Stimulated activated CD4-positive, alpha-beta T cell treated with anti-CD3 and anti-CD28 coated beads, Interleukin-2, amount 100 ng/mL, for 4 hours (primary cell): ENCODE measurements at regions not wholly inside any gene's neighbourhood (a gene's known extent, or its start where the extent isn't known, plus 50 kb on each side); places are given as distances from the start of the nearest gene placed in this dataset.

Experiments used
- DNase-seq: peaks from one replicate; pipeline ENCODE4 v3.0.0-alpha.2; 2020; ENCODE audit warnings: low read depth

- no peak for DNase-seq
These were observed 268.7 kb downstream of the ALG10 start for GRCh38 chr12:34291001-34291400.

DNA sequence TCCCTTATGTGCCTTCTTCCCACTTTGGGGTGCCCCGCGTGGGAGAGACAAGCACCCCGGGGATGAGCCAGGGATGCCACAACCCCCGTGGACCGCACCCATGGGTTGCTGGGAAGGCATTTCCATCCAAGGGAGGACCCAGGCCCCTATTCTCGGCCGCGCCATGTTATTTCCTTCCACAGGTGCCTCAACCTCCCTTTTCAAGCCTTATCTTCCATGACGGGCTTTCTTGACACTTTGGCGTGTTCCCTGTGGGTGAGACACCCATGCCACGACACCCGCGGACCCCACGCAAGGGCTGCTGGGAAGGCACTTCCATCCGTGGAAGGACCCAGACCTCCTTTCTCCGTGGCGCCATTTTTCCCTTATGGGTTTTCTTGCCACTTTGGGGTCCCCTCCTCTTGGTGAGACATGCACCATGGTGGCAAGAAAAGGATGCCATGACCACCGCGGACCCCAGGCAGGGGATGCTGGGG is 269.2 kb downstream of the ALG10 start:
- DNase-seq, result no peak

DNA sequence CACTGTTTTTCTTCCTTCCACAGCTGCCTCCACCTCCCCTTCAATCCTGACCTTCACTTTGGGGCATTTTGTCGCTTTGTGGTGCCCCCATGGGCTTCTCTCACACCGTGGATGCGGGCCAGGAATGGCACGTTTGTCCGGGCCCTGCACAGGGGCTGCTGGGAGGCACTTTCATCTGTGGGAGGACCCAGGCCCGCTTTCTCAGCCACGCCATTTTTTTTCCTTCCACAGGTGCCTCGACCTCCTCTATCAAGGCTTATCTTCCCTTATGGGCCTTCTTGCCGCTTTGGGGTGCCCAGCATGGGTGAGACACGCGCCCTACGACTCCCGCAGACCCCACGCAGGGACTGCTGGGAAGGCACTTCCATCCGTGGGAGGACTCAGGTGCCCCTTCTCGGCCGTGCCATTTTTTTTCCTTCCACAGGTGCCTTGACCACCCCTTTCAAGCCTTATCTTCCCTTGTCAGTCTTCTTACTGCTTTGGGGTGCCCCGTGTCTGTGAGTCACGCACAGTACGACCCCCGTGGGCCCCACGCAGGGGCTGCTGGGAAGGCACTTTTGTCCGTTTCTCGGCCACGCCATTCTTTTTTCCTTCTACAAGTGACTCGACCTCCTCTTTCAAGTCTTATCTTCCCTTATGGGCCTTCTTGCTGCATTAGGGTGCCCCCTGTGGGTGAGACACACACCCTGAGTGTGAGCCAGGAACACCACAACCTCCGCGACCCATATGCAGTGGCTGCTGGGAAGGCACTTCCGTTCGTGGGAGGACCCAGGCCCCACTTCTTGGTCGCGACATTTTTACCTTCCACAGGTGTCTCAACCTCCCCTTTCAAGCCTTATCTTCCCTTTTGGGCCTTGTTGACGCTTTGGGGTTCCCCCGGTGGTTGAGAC is 270.7 kb downstream of the ALG10 start:
- DNase-seq, result no peak

- DNase-seq, result no peak
These were observed 271.8 kb downstream of the ALG10 start for GRCh38 chr12:34294137-34294536.

- DNase-seq, result no peak
These were observed 272.5 kb downstream of the ALG10 start for GRCh38 chr12:34294671-34295365.

- DNase-seq, result no peak
These were observed 273.3 kb downstream of the ALG10 start for GRCh38 chr12:34295366-34296142.

GRCh38 chr12:34296143-34297041 is 274.1 kb downstream of the ALG10 start:
- no peak for DNase-seq

DNA sequence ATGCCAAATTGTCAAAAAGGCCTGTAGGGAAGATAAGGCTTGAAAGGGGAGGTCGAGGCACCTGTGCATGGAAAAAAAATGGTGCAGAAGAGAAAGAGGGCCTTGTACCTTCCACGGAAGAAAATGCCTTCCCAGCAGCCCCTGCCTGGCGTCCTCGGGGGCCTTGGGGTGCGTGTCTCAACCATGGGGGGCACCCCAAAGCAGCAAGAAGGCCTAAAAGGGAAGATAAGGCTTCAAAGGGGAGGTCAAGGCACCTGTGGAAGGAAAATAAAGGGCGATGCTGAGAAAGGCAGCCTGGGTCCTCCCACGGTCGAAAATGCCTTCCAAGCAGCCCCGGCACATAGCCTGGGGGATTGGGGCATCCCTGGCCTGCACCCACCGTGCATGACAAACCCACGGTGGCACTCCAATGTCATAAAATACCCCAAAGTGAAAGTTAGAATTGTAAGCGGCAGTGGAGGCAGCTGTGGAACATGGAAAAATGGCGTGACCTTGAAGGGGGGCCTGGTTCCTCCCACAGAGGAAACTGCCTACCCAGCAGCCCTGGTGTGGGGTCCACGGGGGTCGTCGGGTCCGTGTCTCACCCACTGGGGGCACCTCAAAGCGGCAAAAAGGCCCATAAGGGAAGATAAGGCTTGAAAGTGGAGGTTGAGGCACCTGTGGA is 275.0 kb downstream of the ALG10 start:
- DNase-seq, result no peak

GRCh38 chr12:34297790-34298164 is 275.5 kb downstream of the ALG10 start:
- no peak for DNase-seq

- no peak for DNase-seq
These were observed 276.1 kb downstream of the ALG10 start for GRCh38 chr12:34298176-34298970.

DNA sequence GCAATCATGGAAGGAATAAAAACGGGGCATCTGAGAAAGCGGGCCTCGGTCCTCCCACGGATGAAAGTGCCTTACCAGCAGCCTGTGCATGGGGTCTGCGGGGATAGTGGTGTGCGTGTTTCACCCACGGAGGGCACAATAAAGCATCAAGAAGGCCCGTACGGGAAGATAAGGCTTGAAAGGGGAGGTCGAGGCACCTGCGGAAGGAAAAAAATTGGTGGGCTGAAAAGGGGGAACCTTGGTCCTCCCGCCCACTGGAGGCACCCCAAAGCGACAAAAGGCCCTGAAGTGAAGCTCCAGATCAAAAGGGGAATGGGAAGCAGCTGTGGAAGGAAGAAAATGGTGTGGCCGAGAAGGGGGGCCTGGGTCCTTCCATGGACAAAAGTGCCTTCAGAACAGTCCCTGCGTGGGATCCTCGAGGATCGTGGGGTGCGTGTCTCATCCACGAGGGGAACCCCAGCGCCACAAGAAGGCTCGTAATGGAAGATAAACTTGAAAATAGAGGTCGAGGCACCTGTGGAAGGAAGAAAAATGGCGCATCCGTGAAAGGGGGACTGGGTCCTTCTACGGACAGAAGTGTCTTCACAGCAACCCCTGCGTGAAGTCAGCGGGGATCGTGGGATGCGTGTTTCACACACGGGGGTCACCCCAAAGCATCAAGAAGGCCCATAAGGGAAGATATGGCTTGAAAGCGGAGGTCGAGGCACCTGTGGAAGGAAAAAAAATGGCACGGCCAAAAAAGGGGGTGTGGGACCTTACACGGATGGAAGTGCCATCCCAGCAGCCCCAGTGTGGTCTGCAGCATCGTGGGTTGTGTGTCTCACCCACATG is 276.9 kb downstream of the ALG10 start:
- DNase-seq, result no peak

GRCh38 chr12:34299802-34300193 is 277.5 kb downstream of the ALG10 start:
- DNase-seq, result no peak

DNA sequence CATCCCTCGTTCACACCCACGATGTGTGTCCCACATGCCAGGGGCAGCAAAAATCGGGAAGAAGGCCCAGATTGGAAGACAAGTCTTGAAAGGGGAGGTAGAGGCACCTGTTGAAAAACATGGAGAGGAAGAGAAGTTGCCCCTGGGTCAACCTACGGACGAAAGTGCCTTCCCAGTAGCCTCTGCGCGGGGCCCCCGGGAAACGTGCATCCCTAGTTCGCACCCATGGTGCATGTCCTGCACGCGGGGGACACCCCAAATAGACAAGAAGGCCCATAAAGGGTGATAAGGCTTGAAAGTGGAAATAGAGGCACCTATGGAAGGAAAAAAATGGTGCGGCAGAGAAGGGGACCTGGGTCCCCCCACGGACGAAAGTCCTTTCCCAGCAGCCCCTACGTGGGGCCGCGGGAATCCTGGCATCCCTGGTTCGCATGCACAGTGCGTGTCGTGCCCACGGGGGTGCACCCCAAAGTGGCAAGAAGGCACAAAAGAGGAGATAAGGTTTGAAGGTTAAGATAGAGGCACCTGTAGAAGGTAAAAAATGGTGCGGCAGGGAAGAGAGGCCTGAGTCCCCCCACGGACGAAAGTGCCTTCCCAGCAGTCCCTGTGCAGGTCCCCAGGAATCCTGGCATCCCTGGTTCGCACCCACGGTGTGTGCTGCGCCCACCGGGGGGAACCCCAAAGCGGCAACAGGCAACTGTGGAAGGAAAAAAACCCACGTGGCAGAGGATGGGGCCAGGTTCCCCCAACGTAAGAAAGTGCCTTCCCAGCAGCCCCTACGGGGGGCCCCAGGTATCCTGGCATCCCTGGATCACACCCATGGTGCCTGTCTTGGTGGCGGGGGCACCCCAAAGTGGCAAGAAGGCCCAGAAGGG is 278.3 kb downstream of the ALG10 start:
- no peak for DNase-seq

DNA sequence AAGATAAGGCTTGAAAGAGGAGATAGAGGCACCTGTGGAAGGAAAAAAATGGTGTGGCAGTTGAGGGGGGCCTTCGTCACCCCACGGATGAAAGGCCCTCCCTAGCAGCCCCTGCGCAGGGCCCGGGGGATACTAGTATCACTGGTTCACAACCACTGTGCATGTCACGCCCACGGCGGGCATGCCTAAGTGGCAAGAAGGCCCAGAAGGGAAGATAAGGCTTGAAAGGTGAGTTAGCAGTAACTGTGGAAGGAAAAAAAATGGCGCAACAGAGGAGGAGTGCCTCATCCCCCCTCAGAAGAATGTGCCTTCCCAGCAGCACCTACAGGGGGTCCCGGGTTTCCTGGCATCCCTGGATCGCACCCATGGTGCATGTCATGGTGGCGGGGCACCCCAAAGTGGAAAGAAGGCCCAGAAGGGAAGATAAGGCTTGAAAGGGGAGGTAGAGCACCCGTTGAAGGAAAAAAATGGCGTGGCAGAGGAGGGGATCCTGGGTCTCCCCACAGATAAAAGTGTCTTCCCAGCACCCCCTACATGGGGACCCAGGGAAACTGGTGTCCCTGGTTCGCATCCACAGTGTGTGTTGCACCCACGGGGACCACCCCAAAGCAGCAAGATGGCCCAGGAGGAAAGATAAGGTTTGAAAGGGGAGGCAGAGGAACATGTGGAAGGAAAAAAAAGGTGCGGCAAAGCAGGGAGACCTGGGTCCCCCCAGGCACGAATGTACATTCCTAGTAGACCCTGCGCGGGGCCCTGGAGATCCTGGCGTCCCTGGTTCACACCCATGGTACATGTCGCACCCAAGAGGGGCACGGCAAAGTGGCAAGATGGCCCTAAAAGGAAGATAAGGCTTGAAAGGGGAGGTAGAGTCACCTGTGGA is 279.2 kb downstream of the ALG10 start:
- no peak for DNase-seq

DNA sequence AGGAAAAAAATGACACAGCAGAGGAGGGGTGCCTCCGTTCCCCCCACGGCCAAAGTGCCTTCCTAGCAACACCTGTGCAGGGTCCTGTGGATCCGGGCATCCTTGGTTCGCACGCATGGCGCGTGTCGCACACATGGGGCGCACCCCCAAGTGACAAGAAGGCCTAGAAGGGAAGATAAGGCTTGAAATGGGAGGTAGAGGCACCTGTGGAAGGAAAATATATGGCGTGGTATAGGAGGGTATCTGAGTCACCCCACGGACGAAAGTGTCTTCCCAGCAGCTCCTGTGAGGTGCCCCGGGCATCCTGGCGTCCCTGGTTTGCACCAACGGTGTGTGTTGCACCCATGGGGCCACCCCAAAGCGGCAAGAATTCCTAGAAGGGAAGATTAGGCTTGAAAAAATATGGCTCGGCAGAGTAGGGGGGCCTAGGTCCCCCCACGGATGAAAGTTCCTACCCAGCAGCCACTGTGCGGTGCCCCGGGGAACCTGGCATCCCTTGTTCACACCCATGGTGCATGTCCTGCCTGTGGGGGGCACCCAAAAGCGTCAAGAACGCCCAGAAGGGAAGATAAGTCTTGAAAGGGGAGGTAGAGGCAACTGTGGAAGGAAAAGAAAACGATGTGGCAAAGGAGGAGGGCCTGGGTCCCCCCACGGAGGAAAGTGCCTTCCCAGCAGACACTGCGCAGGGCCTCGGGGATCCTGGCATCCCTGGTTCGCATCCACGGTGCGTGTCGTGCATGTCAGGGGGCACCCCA is 280.0 kb downstream of the ALG10 start:
- no peak for DNase-seq

DNA sequence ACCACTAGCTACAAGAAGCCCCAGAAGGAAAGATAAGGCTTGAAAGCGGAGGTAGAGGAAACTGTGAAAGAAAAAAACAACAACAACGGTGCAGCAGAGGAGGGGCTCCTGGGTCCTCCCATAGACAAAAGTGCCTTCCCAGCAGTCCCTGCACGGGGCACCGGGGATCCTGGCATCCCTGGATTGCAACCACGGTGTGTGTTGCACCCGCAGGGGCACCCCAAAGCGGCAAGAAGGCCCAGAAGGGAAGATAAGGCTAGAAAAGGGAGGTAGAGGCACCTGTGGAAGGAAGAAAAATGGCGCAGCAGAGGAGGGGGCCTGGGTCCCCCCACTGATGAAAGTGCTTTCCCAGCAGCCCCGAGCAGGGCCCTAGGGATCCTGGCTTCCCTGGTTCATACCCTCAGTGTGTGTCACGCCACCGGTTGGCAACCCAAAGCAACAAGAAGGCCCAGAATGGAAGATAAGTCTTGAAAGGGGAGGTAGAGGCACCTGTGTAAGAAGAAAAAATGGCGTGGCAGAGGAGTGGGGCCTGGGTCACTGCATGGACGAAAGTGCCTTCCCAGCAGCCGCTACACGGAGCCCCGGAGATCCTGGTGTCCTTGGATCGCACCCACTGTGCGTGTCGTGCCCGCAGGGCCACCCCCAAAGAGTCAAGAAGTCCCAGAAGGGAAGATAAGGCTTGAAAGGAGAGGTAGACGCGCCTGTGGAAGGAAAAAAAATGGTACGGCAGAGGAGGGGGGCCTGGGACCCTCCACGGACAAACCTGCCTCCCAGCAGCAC is 281.0 kb downstream of the ALG10 start:
- no peak for DNase-seq
